RWPE2 (cell line): ENCODE measurements at regions not wholly inside any gene's neighbourhood (a gene's known extent, or its start where the extent isn't known, plus 50 kb on each side); places are given as distances from the start of the nearest gene placed in this dataset.

ENCODE experiments used
- ATAC-seq: fragments of 200-7000 bp; cut with Tn5 transposase; 3 replicates; pipeline ENCODE4 v1.9.1; 2021; ENCODE audit warnings: low read depth
- DNase-seq: peaks from one replicate; pipeline ENCODE4 v3.0.0-alpha.2; 2020; ENCODE audit warnings: low spot score
- H3K27ac ChIP-seq: fragments of 450-650 bp; 2 replicates; pipeline ENCODE4 v1.5.1; 2017; ENCODE audit warnings: mild to moderate bottlenecking; ENCODE audit not compliant: poor library complexity, severe bottlenecking
- H3K27me3 ChIP-seq: fragments of 250-450 bp; sonication (Bioruptor Pico); 2 replicates; pipeline ENCODE4 v1.5.1; 2021; ENCODE audit warnings: mild to moderate bottlenecking, moderate library complexity; ENCODE audit not compliant: insufficient read depth, poor library complexity, severe bottlenecking
- H3K36me3 ChIP-seq: fragments of 250-450 bp; sonication (Bioruptor Pico); 2 replicates; pipeline ENCODE4 v1.5.1; 2020; ENCODE audit warnings: low read depth, mild to moderate bottlenecking, moderate library complexity
- H3K4me1 ChIP-seq: fragments of 250-450 bp; sonication (Bioruptor Pico); 2 replicates; pipeline ENCODE4 v1.5.1; 2021; ENCODE audit warnings: mild to moderate bottlenecking, moderate library complexity; ENCODE audit not compliant: insufficient read depth, poor library complexity, severe bottlenecking
- H3K4me3 ChIP-seq: fragments of 250-450 bp; sonication (Bioruptor Pico); 2 replicates; pipeline ENCODE4 v1.5.1; 2021; ENCODE audit warnings: mild to moderate bottlenecking, moderate library complexity; ENCODE audit not compliant: severe bottlenecking
- H3K9me3 ChIP-seq: fragments of 250-450 bp; sonication (Bioruptor Pico); 2 replicates; pipeline ENCODE4 v1.5.1; 2021; ENCODE audit warnings: mild to moderate bottlenecking, moderate library complexity; ENCODE audit not compliant: severe bottlenecking
- TF ChIP-seq, protein P1 (sequence below): fragments of 450-650 bp; IDR thresholded peaks from one replicate; pipeline ENCODE4 v1.5.1; 2017; ENCODE audit warnings: mild to moderate bottlenecking, moderate library complexity; ENCODE audit not compliant: poor library complexity, severe bottlenecking

DNA sequence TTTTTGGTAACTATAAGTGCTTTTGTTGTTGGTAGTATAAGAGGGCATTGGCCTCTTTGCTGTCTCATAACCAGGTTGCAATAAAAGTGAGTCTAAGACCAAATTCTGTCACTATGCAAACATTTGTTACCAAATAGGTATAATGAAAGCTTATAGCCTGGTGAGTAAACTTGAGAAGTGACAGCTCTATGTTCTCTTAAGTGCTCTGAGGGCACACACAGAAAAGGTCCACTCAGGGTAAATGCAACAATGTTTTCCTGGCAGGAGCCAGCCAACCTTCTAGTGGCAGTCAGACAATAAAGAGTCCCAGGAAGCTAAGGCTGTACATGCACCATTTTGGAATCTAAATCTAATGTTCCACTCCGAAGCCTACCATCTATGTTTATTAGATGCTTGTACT is 262.1 kb upstream of the TGFBR2 start:
- Histone ChIP-seq H3K9me3 (no peaks in the 10 kb centered on the region), H3K4me1 (peaks cover 81% of the 10 kb centered on the region), H3K27ac (peak overlapping the region; percentile 99), H3K36me3 (no peaks in the 10 kb centered on the region), H3K4me3 (no peak overlapping the region), H3K27me3 (no peaks in the 10 kb centered on the region)
- peak; percentile 16; the same call in 2 of the 3 replicates for ATAC-seq
- DNase-seq: no peak
- TF ChIP-seq, protein P1, sequence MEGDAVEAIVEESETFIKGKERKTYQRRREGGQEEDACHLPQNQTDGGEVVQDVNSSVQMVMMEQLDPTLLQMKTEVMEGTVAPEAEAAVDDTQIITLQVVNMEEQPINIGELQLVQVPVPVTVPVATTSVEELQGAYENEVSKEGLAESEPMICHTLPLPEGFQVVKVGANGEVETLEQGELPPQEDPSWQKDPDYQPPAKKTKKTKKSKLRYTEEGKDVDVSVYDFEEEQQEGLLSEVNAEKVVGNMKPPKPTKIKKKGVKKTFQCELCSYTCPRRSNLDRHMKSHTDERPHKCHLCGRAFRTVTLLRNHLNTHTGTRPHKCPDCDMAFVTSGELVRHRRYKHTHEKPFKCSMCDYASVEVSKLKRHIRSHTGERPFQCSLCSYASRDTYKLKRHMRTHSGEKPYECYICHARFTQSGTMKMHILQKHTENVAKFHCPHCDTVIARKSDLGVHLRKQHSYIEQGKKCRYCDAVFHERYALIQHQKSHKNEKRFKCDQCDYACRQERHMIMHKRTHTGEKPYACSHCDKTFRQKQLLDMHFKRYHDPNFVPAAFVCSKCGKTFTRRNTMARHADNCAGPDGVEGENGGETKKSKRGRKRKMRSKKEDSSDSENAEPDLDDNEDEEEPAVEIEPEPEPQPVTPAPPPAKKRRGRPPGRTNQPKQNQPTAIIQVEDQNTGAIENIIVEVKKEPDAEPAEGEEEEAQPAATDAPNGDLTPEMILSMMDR: no peak

DNA sequence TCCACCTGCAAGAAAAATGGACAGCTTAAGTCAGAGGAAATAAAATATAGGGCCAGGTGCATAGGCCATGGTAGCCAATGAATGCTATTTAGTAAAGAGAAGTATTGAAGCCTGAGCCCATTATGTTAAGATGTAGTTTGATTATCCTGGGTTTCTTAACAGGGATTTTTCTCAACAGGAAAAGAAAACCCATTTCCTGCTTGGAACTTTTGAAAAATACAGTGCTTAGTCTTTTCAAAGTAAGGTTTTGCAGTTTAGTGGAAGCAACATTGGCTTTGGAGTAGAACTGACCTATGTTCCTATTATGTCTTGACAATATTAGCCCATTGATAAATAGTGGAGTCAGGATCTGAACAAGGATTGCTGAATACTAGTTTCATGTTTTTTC is 259.5 kb upstream of the TGFBR2 start:
- no peak overlapping the region for H3K4me3 ChIP-seq
- H3K4me1 ChIP-seq: peaks cover 86% of the 10 kb centered on the region
- H3K27me3 ChIP-seq: no peaks in the 10 kb centered on the region
- peak overlapping the region; percentile 99 for H3K27ac ChIP-seq
- no peak for DNase-seq
- ATAC-seq: no peak
- TF ChIP-seq, protein P1: no peak
- H3K36me3 ChIP-seq: no peaks in the 10 kb centered on the region
- no peaks in the 10 kb centered on the region for H3K9me3 ChIP-seq

- DNase-seq: no peak
- H3K9me3 ChIP-seq: no peaks in the 10 kb centered on the region
- no peaks in the 10 kb centered on the region for H3K36me3 ChIP-seq
- H3K27ac ChIP-seq: peak overlapping the region; percentile 99
- H3K4me3 ChIP-seq: no peak overlapping the region
- ATAC-seq: peak; percentile 86
- H3K27me3 ChIP-seq: no peaks in the 10 kb centered on the region
- H3K4me1 ChIP-seq: peaks cover 84% of the 10 kb centered on the region
- TF ChIP-seq, protein P1: no peak
Observed at GRCh38 chr3:30347679-30348216, 258.7 kb upstream of the TGFBR2 start.

DNA sequence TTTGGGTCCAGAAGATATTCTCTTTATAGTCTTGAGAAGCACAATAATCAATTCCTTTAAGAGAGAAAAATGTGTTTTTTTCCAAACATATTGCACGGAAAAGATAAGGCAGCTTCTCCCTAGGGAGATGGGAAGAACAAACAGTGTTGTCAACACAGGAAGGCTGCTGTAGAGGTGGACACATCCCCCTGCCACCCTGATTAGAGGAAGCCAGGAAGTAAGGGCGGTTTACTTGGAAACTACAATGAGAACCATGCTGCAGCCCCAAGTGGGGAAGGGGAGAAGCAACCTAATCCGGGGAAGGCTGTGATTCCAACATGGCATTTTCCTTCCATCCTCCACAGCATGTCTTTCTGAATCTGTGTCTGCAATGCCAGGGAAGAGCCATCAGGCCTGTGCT is 256.9 kb upstream of the TGFBR2 start:
- no peak for ATAC-seq
- Histone ChIP-seq H3K9me3 (no peaks in the 10 kb centered on the region), H3K4me3 (no peak overlapping the region), H3K4me1 (peaks cover 84% of the 10 kb centered on the region), H3K27me3 (no peaks in the 10 kb centered on the region), H3K36me3 (no peaks in the 10 kb centered on the region), H3K27ac (peak overlapping the region; percentile 99)
- TF ChIP-seq, protein P1: no peak
- DNase-seq: no peak

DNA sequence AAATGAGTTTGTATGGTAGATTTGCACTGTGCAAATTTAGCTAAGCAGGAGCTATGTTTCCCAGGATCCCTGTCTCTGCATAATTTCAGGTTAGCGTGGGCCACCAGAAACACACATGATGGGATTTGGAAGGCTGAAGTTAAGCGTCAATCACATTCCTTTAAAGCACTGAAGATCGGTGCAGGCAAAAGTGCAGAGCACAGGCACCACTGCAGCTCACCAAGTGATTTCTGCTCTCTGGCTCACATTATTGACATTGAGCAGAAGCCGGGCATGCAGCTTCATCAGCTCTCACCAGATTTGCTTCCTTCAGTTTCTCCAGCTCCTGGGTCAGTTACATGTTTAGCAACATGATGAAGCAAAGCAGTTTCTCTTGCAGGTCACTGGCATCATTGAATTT is 256.4 kb upstream of the TGFBR2 start:
- TF ChIP-seq, protein P1: no peak
- Histone ChIP-seq H3K4me3 (no peak overlapping the region), H3K27me3 (no peaks in the 10 kb centered on the region), H3K4me1 (peaks cover 86% of the 10 kb centered on the region), H3K36me3 (no peaks in the 10 kb centered on the region), H3K27ac (peak overlapping the region; percentile 99), H3K9me3 (no peaks in the 10 kb centered on the region)
- no peak for DNase-seq
- no peak for ATAC-seq
